Activated T-helper 1 cell treated with anti-CD3 and anti-CD28 coated beads, Interleukin-12 subunit alpha, Interleukin-12 subunit beta, Interleukin-2, Interleukin-4 antibody, amounts not matched to agents 30 ng/mL and 10 ng/mL and 1 ng/mL, durations not matched to agents 14 hours and 24 hours and 36 hours (primary cell): ENCODE measurements at regions not wholly inside any gene's neighbourhood (a gene's known extent, or its start where the extent isn't known, plus 50 kb on each side); places are given as distances from the start of the nearest gene placed in this dataset.
"Not testable (repeated sequence)": the region's sequence is repeated elsewhere in the genome, so short reads cannot be mapped to it uniquely, and the experiment has no call there.

Experiments used
- DNase-seq: peaks from one replicate; pipeline ENCODE4 v3.0.0; 2021; ENCODE audit warnings: low spot score
- H3K27ac Mint-ChIP-seq: one replicate; pipeline ENCODE4 v1.8.0; 2021; ENCODE audit warnings: mild to moderate bottlenecking, mixed read lengths
- H3K27me3 Mint-ChIP-seq: one replicate; pipeline ENCODE4 v1.8.0; 2022; ENCODE audit warnings: mild to moderate bottlenecking, moderate library complexity, mixed read lengths; ENCODE audit not compliant: insufficient read depth
- H3K36me3 Mint-ChIP-seq: one replicate; pipeline ENCODE4 v1.8.0; 2021; ENCODE audit warnings: low read depth, mixed read lengths
- H3K4me1 Mint-ChIP-seq: one replicate; pipeline ENCODE4 v1.8.0; 2021; ENCODE audit warnings: low read depth, mixed read lengths
- H3K4me3 Mint-ChIP-seq: one replicate; pipeline ENCODE4 v1.8.0; 2021; ENCODE audit warnings: mild to moderate bottlenecking, moderate library complexity, mixed read lengths
- H3K9me3 Mint-ChIP-seq: one replicate; pipeline ENCODE4 v1.8.0; 2021; ENCODE audit warnings: mixed read lengths
- intact Hi-C: fragments of 100-400 bp; cut with micrococcal nuclease; formaldehyde crosslinking; loops from one replicate; pipeline ENCODE4 v1.15.1; 2024

GRCh38 chr21:25161571-25161970 is 445.7 kb downstream of the MRPL39 start:
- no peaks in the 10 kb centered on the region for H3K36me3 Mint-ChIP-seq
- no peaks in the 10 kb centered on the region for H3K27me3 Mint-ChIP-seq
- intact Hi-C loops = no loop called here
- peaks cover 21% of the 10 kb centered on the region for H3K9me3 Mint-ChIP-seq
- no peak overlapping the region for H3K4me3 Mint-ChIP-seq
- no peak overlapping the region for H3K27ac Mint-ChIP-seq
- H3K4me1 Mint-ChIP-seq = no peaks in the 10 kb centered on the region
- DNase-seq = no peak

- H3K9me3 Mint-ChIP-seq, DNase-seq, H3K27ac Mint-ChIP-seq, intact Hi-C loops, H3K27me3 Mint-ChIP-seq, H3K36me3 Mint-ChIP-seq, H3K4me3 Mint-ChIP-seq, H3K4me1 Mint-ChIP-seq: not testable (repeated sequence)
Observed at GRCh38 chr21:25155020-25155419, 452.3 kb downstream of the MRPL39 start.

- Mint-ChIP-seq H3K4me3 (no peak overlapping the region), H3K4me1 (no peaks in the 10 kb centered on the region), H3K9me3 (no peaks in the 10 kb centered on the region), H3K27me3 (no peaks in the 10 kb centered on the region), H3K27ac (no peak overlapping the region), H3K36me3 (no peaks in the 10 kb centered on the region)
- DNase-seq = no peak
- intact Hi-C loops = no loop called here
Observed at GRCh38 chr21:25149022-25149421, 458.3 kb downstream of the MRPL39 start.

GRCh38 chr21:25139414-25139813 is 467.9 kb downstream of the MRPL39 start:
- no peaks in the 10 kb centered on the region for H3K27me3 Mint-ChIP-seq
- no peaks in the 10 kb centered on the region for H3K36me3 Mint-ChIP-seq
- intact Hi-C loops = no loop called here
- no peaks in the 10 kb centered on the region for H3K9me3 Mint-ChIP-seq
- H3K27ac Mint-ChIP-seq = no peak overlapping the region
- H3K4me3 Mint-ChIP-seq = no peak overlapping the region
- no peak for DNase-seq
- no peaks in the 10 kb centered on the region for H3K4me1 Mint-ChIP-seq

- H3K4me1 Mint-ChIP-seq = no peaks in the 10 kb centered on the region
- intact Hi-C loops = no loop called here
- no peak overlapping the region for H3K4me3 Mint-ChIP-seq
- no peaks in the 10 kb centered on the region for H3K36me3 Mint-ChIP-seq
- no peak overlapping the region for H3K27ac Mint-ChIP-seq
- no peaks in the 10 kb centered on the region for H3K27me3 Mint-ChIP-seq
- DNase-seq = no peak
- H3K9me3 Mint-ChIP-seq = no peaks in the 10 kb centered on the region
Observed at GRCh38 chr21:25133939-25134338, 473.3 kb downstream of the MRPL39 start.

GRCh38 chr21:25127811-25128210 is 479.5 kb downstream of the MRPL39 start:
- Mint-ChIP-seq H3K36me3 (no peaks in the 10 kb centered on the region), H3K4me3 (no peak overlapping the region), H3K27ac (no peak overlapping the region), H3K27me3 (no peaks in the 10 kb centered on the region), H3K4me1 (no peaks in the 10 kb centered on the region), H3K9me3 (no peaks in the 10 kb centered on the region)
- DNase-seq = no peak
- intact Hi-C loops = no loop called here

GRCh38 chr21:25127007-25127406 is 480.3 kb downstream of the MRPL39 start:
- H3K36me3 Mint-ChIP-seq = no peaks in the 10 kb centered on the region
- intact Hi-C loops = no loop called here
- H3K9me3 Mint-ChIP-seq = no peaks in the 10 kb centered on the region
- H3K4me3 Mint-ChIP-seq = no peak overlapping the region
- no peaks in the 10 kb centered on the region for H3K4me1 Mint-ChIP-seq
- no peak for DNase-seq
- H3K27ac Mint-ChIP-seq = no peak overlapping the region
- H3K27me3 Mint-ChIP-seq = no peaks in the 10 kb centered on the region

- Mint-ChIP-seq H3K9me3 (no peaks in the 10 kb centered on the region), H3K4me3 (no peak overlapping the region), H3K4me1 (no peaks in the 10 kb centered on the region), H3K27me3 (no peaks in the 10 kb centered on the region), H3K27ac (no peak overlapping the region), H3K36me3 (no peaks in the 10 kb centered on the region)
- intact Hi-C loops = no loop called here
- DNase-seq = no peak
Observed at GRCh38 chr21:25126564-25126963, 480.7 kb downstream of the MRPL39 start.

- Mint-ChIP-seq H3K27ac (no peak overlapping the region), H3K4me3 (no peak overlapping the region), H3K27me3 (no peaks in the 10 kb centered on the region), H3K36me3 (no peaks in the 10 kb centered on the region), H3K9me3 (no peaks in the 10 kb centered on the region), H3K4me1 (no peaks in the 10 kb centered on the region)
- DNase-seq = no peak
- intact Hi-C loops = no loop called here
Observed at GRCh38 chr21:25118648-25119047, 488.6 kb downstream of the MRPL39 start.

- Mint-ChIP-seq H3K9me3 (no peaks in the 10 kb centered on the region), H3K27me3 (no peaks in the 10 kb centered on the region), H3K36me3 (no peaks in the 10 kb centered on the region), H3K4me3 (no peak overlapping the region), H3K4me1 (no peaks in the 10 kb centered on the region), H3K27ac (no peak overlapping the region)
- intact Hi-C loops = no loop called here
- DNase-seq = no peak
Observed at GRCh38 chr21:25115021-25115420, 492.3 kb downstream of the MRPL39 start.

- no peak overlapping the region for H3K27ac Mint-ChIP-seq
- H3K9me3 Mint-ChIP-seq = no peaks in the 10 kb centered on the region
- H3K36me3 Mint-ChIP-seq = no peaks in the 10 kb centered on the region
- no peaks in the 10 kb centered on the region for H3K27me3 Mint-ChIP-seq
- H3K4me1 Mint-ChIP-seq = no peaks in the 10 kb centered on the region
- intact Hi-C loops = no loop called here
- DNase-seq = no peak
- H3K4me3 Mint-ChIP-seq = no peak overlapping the region
Observed at GRCh38 chr21:25107708-25108107, 499.6 kb downstream of the MRPL39 start.

- no peak for DNase-seq
- no peaks in the 10 kb centered on the region for H3K4me1 Mint-ChIP-seq
- intact Hi-C loops = no loop called here
- no peaks in the 10 kb centered on the region for H3K9me3 Mint-ChIP-seq
- no peaks in the 10 kb centered on the region for H3K36me3 Mint-ChIP-seq
- no peak overlapping the region for H3K27ac Mint-ChIP-seq
- no peak overlapping the region for H3K4me3 Mint-ChIP-seq
- H3K27me3 Mint-ChIP-seq = no peaks in the 10 kb centered on the region
Observed at GRCh38 chr21:25103500-25104207, 503.6 kb downstream of the MRPL39 start.

GRCh38 chr21:25097648-25098047 is 509.6 kb downstream of the MRPL39 start:
- Mint-ChIP-seq H3K27me3 (no peaks in the 10 kb centered on the region), H3K36me3 (no peaks in the 10 kb centered on the region)
- intact Hi-C loops = no loop called here

GRCh38 chr21:25094695-25095094 is 512.6 kb downstream of the MRPL39 start:
- no peaks in the 10 kb centered on the region for H3K36me3 Mint-ChIP-seq
- H3K9me3 Mint-ChIP-seq = peaks cover 4% of the 10 kb centered on the region
- no peak for DNase-seq
- intact Hi-C loops = no loop called here
- no peak overlapping the region for H3K4me3 Mint-ChIP-seq
- no peaks in the 10 kb centered on the region for H3K4me1 Mint-ChIP-seq
- H3K27ac Mint-ChIP-seq = no peak overlapping the region
- no peaks in the 10 kb centered on the region for H3K27me3 Mint-ChIP-seq

More at GRCh38 chr21:25097648-25098047, 509.6 kb downstream of the MRPL39 start:
- Mint-ChIP-seq H3K4me3 (no peak overlapping the region), H3K4me1 (no peaks in the 10 kb centered on the region), H3K9me3 (no peaks in the 10 kb centered on the region), H3K27ac (no peak overlapping the region)
- no peak for DNase-seq
